ENCODE measurements at regions not wholly inside any gene's neighbourhood (a gene's known extent, or its start where the extent isn't known, plus 50 kb on each side); places are given as distances from the start of the nearest gene placed in this dataset.

DNA sequence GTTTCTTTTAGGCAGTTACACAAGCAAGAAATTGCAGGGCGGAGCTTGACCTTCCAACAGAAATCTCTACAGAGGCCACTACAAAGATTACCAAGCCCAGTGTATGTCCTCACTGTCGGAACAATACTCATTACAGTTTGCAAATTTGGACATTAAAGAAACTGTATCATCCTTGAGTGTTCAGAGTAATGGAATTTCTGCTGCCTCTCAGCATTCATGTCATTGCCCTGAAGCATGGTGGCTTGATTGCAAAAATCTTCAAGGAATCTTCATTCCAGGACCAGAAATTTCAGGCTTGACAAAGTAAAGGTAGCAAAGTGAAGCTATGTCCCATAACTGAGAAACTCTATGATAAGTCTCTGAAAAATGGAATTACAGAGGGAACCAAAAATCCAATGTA, 134.6 kb upstream of the MAP3K1 start:
- H3K4me3 ChIP-seq = no peak overlapping the region
- H3K36me3 ChIP-seq = no peaks in the 10 kb centered on the region
- intact Hi-C loops (cut with DNase I; ENCODE audit: low total_unique reads) = no loop called here
- H3K27me3 ChIP-seq = no peaks in the 10 kb centered on the region
- H3K27ac ChIP-seq = no peak overlapping the region
- no peaks in the 10 kb centered on the region for H3K9me3 ChIP-seq
- TF ChIP-seq, protein P1, sequence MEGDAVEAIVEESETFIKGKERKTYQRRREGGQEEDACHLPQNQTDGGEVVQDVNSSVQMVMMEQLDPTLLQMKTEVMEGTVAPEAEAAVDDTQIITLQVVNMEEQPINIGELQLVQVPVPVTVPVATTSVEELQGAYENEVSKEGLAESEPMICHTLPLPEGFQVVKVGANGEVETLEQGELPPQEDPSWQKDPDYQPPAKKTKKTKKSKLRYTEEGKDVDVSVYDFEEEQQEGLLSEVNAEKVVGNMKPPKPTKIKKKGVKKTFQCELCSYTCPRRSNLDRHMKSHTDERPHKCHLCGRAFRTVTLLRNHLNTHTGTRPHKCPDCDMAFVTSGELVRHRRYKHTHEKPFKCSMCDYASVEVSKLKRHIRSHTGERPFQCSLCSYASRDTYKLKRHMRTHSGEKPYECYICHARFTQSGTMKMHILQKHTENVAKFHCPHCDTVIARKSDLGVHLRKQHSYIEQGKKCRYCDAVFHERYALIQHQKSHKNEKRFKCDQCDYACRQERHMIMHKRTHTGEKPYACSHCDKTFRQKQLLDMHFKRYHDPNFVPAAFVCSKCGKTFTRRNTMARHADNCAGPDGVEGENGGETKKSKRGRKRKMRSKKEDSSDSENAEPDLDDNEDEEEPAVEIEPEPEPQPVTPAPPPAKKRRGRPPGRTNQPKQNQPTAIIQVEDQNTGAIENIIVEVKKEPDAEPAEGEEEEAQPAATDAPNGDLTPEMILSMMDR (IDR thresholded peaks at IDR 0.05) = no peak
- TF ChIP-seq POLR2A (IDR thresholded peaks at IDR 0.05) = no peak
- DNase-seq = no peak
- no peaks in the 10 kb centered on the region for H3K4me1 ChIP-seq

DNA sequence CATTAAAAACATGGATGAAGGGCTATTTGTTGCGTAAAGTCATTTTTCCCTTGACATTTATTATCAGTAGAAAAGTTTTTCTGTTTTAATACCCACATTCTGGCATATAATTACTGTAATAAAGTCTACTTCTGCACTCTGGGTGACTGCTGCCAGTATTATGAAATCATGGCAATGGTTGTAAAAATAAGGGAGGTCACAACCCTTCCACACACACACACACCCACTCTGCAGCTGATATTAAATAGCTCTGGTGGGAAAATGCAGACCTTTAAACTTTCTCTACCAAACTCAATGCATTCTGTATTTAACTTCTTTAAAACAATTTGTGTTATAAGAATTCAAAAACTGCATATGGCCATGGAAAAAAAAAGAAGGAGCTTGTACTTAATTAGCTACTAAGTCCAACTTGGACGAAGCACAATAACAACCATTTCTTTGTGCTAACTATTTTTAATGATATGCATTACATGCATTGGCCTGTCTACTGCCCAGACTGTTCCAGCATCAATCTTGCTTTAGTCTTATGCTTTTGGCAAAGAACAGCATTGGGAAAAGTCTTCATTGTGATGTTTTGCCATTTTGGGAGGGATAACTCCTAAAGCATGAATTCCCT, 137.6 kb upstream of the MAP3K1 start:
- Histone ChIP-seq H3K4me3 (no peak overlapping the region), H3K27ac (no peak overlapping the region), H3K9me3 (no peaks in the 10 kb centered on the region), H3K4me1 (no peaks in the 10 kb centered on the region), H3K27me3 (no peaks in the 10 kb centered on the region), H3K36me3 (no peaks in the 10 kb centered on the region)
- TF ChIP-seq, protein P1 (IDR thresholded peaks at IDR 0.05) = no peak
- no peak for TF ChIP-seq POLR2A (IDR thresholded peaks at IDR 0.05)
- DNase-seq = no peak
- intact Hi-C loops (cut with DNase I; ENCODE audit: low total_unique reads) = no loop called here

DNA sequence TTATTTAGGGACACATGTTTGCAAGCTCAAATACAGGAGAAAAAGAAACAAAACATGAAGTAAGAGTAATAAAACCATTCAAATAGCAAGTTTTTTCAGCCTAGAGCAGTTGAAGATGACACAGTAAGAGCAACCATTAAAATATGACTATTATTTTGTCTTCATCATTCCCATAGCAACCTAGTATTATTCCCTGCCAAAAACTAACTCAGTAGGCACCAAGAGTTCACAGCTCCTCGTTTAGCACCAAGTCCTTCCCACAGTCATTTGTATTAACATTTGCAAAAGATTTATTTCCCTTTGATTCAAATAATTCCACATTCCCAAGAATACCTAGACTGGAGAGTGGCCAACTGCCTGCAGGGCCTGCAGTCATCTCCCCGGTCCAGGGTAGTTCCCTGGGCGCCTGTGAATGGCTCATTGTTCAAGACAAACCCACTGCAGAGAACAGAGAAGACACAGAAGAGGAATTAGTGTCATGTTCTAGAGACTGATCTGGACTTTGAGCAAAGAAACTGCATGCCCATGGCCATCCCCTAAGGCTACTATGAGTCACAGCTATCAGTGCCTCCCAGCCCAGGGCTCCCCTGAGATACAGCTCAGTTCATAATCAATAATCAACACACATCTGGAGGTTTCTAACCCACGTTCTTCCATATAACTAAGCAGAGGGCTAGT, 139.1 kb upstream of the MAP3K1 start:
- no peak for DNase-seq
- no peaks in the 10 kb centered on the region for H3K4me1 ChIP-seq
- H3K27ac ChIP-seq = no peak overlapping the region
- H3K9me3 ChIP-seq = no peaks in the 10 kb centered on the region
- no peaks in the 10 kb centered on the region for H3K27me3 ChIP-seq
- no peak overlapping the region for H3K4me3 ChIP-seq
- intact Hi-C loops (cut with DNase I; ENCODE audit: low total_unique reads) = no loop called here
- TF ChIP-seq, protein P1 (IDR thresholded peaks at IDR 0.05) = no peak
- TF ChIP-seq POLR2A (IDR thresholded peaks at IDR 0.05) = no peak
- H3K36me3 ChIP-seq = no peaks in the 10 kb centered on the region

DNA sequence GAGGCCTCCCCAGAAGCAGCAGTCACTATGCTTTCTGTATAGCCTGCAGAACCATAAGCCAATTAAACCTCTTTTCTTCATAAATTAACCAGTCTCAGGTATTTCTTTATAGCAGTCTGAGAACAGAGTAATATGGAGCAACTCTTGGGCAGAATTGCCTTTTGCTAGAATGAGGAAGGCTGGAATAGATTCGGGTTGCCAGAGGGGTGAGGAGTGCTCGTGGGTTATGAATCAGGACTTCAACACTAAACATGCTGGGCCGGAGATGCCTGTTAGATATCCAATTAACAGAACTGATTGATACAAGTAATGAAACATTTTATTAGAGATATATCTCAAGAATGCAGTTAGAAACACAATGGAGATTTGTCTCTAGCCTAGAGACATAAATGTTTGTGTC, 140.9 kb upstream of the MAP3K1 start:
- Histone ChIP-seq H3K27ac (no peak overlapping the region), H3K27me3 (no peaks in the 10 kb centered on the region), H3K4me1 (no peaks in the 10 kb centered on the region), H3K4me3 (no peak overlapping the region), H3K36me3 (no peaks in the 10 kb centered on the region), H3K9me3 (no peaks in the 10 kb centered on the region)
- TF ChIP-seq, protein P1 (IDR thresholded peaks at IDR 0.05) = no peak
- no peak for TF ChIP-seq POLR2A (IDR thresholded peaks at IDR 0.05)
- intact Hi-C loops (cut with DNase I; ENCODE audit: low total_unique reads) = no loop called here
- DNase-seq = no peak

DNA sequence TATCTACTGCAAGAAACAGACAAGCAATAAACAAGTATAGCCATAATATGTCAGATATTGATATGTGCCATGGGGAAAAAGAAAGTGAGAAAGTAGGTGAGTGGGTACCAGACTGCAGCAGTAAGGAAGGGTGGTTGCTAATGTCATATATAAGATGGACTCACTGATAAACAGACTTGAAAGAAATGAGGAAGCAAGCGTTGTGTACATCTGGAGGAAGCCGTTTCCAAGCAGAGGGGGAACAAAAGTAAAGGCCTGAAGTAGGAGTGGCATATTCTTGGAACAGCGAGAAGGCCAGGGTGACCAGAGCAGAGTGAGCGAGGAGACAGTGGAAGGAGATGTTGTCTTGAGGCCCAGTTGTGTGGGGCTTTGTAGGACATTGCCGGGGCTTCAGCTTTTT, 142.2 kb upstream of the MAP3K1 start:
- Histone ChIP-seq H3K9me3 (no peaks in the 10 kb centered on the region), H3K4me3 (no peak overlapping the region), H3K27me3 (no peaks in the 10 kb centered on the region), H3K4me1 (no peaks in the 10 kb centered on the region), H3K36me3 (no peaks in the 10 kb centered on the region), H3K27ac (no peak overlapping the region)
- intact Hi-C loops (cut with DNase I; ENCODE audit: low total_unique reads) = no loop called here
- no peak for DNase-seq
- TF ChIP-seq POLR2A (IDR thresholded peaks at IDR 0.05) = no peak
- TF ChIP-seq, protein P1 (IDR thresholded peaks at IDR 0.05) = no peak

All from uterus (tissue), 3 donors.